HepG2 (cell line): ENCODE measurements at regions not wholly inside any gene's neighbourhood (a gene's known extent, or its start where the extent isn't known, plus 50 kb on each side); places are given as distances from the start of the nearest gene placed in this dataset.

Experiments used
- BRCA1 ChIP-seq: sonication (generic); formaldehyde crosslinking; IDR thresholded peaks from 2 replicates; pipeline ENCODE4 v1.4.0; 2020; ENCODE audit warnings: missing genetic modification reagents
- CTCF ChIP-seq: sonication (generic); formaldehyde crosslinking; IDR thresholded peaks from 2 replicates; pipeline ENCODE4 v1.5.0; 2020; ENCODE audit warnings: mild to moderate bottlenecking, missing genetic modification reagents, moderate library complexity
- EED ChIP-seq: sonication (generic); formaldehyde crosslinking; IDR thresholded peaks from 2 replicates; pipeline ENCODE4 v1.5.0; 2020; ENCODE audit warnings: mild to moderate bottlenecking, missing genetic modification reagents
- SETDB1 ChIP-seq: sonication (generic); formaldehyde crosslinking; IDR thresholded peaks from 2 replicates; pipeline ENCODE4 v1.5.1; 2020; ENCODE audit warnings: missing genetic modification reagents, mild to moderate bottlenecking, borderline replicate concordance
- ZNF768 ChIP-seq: sonication (generic); formaldehyde crosslinking; IDR thresholded peaks from 2 replicates; pipeline ENCODE4 v1.4.0; 2020; ENCODE audit warnings: missing genetic modification reagents
- TF ChIP-seq, protein P1 (sequence below): sonication (generic); formaldehyde crosslinking; conservative IDR thresholded peaks from 2 replicates; pipeline ENCODE4 v1.4.0; 2020; ENCODE audit warnings: missing genetic modification reagents
- TF ChIP-seq, protein P2 (sequence below): sonication (generic); formaldehyde crosslinking; IDR thresholded peaks from 2 replicates; pipeline ENCODE4 v1.4.0; 2020; ENCODE audit warnings: missing genetic modification reagents

DNA sequence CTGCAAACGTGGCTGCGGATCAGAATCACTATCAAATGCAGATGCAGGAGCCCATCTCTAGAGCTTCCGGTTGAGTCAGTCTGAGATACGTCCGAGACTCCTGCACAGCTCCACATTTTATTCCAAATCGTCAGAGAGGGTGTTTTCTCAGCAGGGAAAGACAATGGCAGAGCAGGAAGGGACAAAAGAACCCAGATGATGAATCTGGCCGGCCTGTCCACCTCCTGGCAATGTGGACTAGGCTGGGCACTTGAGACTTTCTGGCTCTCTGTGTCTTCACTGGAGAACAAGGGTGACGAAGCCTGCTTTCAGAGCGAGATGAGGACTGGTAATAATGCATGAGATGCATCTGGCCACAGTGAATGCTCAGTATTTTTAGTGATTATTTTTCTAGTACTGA lies 255.9 kb upstream of the MYT1L start:
- TF ChIP-seq EED (CRISPR knock-in tag) (no peak), ZNF768 (CRISPR knock-in tag) (no peak), SETDB1 (CRISPR knock-in tag) (no peak), CTCF (no peak), BRCA1 (CRISPR knock-in tag) (no peak)
- TF ChIP-seq, protein P1, sequence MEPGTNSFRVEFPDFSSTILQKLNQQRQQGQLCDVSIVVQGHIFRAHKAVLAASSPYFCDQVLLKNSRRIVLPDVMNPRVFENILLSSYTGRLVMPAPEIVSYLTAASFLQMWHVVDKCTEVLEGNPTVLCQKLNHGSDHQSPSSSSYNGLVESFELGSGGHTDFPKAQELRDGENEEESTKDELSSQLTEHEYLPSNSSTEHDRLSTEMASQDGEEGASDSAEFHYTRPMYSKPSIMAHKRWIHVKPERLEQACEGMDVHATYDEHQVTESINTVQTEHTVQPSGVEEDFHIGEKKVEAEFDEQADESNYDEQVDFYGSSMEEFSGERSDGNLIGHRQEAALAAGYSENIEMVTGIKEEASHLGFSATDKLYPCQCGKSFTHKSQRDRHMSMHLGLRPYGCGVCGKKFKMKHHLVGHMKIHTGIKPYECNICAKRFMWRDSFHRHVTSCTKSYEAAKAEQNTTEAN (CRISPR knock-in tag): no peak
- TF ChIP-seq, protein P2, sequence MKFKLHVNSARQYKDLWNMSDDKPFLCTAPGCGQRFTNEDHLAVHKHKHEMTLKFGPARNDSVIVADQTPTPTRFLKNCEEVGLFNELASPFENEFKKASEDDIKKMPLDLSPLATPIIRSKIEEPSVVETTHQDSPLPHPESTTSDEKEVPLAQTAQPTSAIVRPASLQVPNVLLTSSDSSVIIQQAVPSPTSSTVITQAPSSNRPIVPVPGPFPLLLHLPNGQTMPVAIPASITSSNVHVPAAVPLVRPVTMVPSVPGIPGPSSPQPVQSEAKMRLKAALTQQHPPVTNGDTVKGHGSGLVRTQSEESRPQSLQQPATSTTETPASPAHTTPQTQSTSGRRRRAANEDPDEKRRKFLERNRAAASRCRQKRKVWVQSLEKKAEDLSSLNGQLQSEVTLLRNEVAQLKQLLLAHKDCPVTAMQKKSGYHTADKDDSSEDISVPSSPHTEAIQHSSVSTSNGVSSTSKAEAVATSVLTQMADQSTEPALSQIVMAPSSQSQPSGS (CRISPR knock-in tag): no peak
